ENCODE measurements at regions not wholly inside any gene's neighbourhood (a gene's known extent, or its start where the extent isn't known, plus 50 kb on each side); places are given as distances from the start of the nearest gene placed in this dataset.

DNA sequence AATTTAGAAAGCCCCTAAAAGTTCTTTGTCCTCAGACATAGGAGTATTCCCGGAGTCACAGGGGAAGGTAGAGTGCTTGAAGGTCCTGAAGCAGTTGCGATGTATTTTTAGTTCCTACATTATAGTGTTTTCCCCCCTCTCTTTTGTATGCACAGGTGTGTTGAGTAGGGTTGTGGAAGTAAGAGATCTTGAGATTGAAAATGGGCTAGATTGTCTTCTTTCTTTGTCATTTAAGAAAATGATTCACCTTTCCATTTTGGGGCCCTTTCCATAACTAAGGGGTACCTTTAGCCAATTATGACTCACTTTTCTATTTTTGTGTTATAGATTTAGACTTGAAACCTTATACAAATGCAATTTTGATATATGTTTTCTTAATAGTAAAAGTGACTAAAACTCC is 75.8 kb upstream of the AFF2 start:
- TF ChIP-seq, protein P1, sequence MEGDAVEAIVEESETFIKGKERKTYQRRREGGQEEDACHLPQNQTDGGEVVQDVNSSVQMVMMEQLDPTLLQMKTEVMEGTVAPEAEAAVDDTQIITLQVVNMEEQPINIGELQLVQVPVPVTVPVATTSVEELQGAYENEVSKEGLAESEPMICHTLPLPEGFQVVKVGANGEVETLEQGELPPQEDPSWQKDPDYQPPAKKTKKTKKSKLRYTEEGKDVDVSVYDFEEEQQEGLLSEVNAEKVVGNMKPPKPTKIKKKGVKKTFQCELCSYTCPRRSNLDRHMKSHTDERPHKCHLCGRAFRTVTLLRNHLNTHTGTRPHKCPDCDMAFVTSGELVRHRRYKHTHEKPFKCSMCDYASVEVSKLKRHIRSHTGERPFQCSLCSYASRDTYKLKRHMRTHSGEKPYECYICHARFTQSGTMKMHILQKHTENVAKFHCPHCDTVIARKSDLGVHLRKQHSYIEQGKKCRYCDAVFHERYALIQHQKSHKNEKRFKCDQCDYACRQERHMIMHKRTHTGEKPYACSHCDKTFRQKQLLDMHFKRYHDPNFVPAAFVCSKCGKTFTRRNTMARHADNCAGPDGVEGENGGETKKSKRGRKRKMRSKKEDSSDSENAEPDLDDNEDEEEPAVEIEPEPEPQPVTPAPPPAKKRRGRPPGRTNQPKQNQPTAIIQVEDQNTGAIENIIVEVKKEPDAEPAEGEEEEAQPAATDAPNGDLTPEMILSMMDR (conservative IDR thresholded peaks at IDR 0.05 in 1 of 2, IDR thresholded peaks at IDR 0.05 in 1 of 2; ENCODE audit: extremely low read depth in 1 of 2, insufficient read depth in 1 of 2, low read depth in 1 of 2, low read length in 2 of 2), result no peak
- no peak for TF ChIP-seq EZH2 (IDR thresholded peaks at IDR 0.05; ENCODE audit: borderline replicate concordance, low read length)
